Left lung (tissue), 4 donors: ENCODE measurements at regions not wholly inside any gene's neighbourhood (a gene's known extent, or its start where the extent isn't known, plus 50 kb on each side); places are given as distances from the start of the nearest gene placed in this dataset.

Experiments
- ATAC-seq: fragments of 200-7000 bp; cut with Tn5 transposase; one replicate; pipeline ENCODE4 v1.9.1; 2020; ENCODE audit warnings: moderate library complexity
- DNase-seq, 4 donors: peaks; one replicate each; pipeline ENCODE4 v3.0.0-alpha.2; 2013 to 2020
- H3K27ac ChIP-seq, 2 donors: fragments of 200-600 bp; sonication (generic) in 1 of 2; one replicate each; pipeline versions ENCODE4 v1.5.0 to v1.8.0; 2020 to 2021
- H3K27me3 ChIP-seq, 2 donors: fragments of 200-600 bp; sonication (generic) in 1 of 2; one replicate each; pipeline versions ENCODE4 v1.5.0 to v1.8.0; 2020 to 2021
- H3K36me3 ChIP-seq, 2 donors: fragments of 200-600 bp; sonication (generic) in 1 of 2; one replicate each; pipeline versions ENCODE4 v1.5.0 to v1.8.0; 2020 to 2021
- H3K4me1 ChIP-seq, 2 donors: fragments of 200-600 bp; one replicate each; pipeline ENCODE4 v1.8.0; 2021
- H3K4me3 ChIP-seq, 2 donors: fragments of 200-600 bp; sonication (generic) in 1 of 2; one replicate each; pipeline versions ENCODE4 v1.5.0 to v1.8.0; 2020 to 2021; ENCODE audit warnings: mild to moderate bottlenecking in 1 of 2
- H3K9me3 ChIP-seq, 2 donors: fragments of 200-600 bp; sonication (generic) in 1 of 2; one replicate each; pipeline versions ENCODE4 v1.5.0 to v1.8.0; 2020 to 2021
- CTCF ChIP-seq, 2 donors: fragments of 200-600 bp; sonication (generic) in 1 of 2; IDR thresholded peaks; one replicate each; pipeline versions ENCODE4 v1.5.0 to v1.8.0; 2021; ENCODE audit warnings: antibody characterized with exemption in 2 of 2
- intact Hi-C, 2 donors: fragments of 100-400 bp; cut with DNase I; formaldehyde crosslinking; loops; one replicate each; pipeline versions ENCODE4 v1.11.2 to v1.14.2; 2022
- donor health status: DM: no; HTN: yes; CAD: no.
- donor health status: DM: no; HTN: no; CAD: no.

DNA sequence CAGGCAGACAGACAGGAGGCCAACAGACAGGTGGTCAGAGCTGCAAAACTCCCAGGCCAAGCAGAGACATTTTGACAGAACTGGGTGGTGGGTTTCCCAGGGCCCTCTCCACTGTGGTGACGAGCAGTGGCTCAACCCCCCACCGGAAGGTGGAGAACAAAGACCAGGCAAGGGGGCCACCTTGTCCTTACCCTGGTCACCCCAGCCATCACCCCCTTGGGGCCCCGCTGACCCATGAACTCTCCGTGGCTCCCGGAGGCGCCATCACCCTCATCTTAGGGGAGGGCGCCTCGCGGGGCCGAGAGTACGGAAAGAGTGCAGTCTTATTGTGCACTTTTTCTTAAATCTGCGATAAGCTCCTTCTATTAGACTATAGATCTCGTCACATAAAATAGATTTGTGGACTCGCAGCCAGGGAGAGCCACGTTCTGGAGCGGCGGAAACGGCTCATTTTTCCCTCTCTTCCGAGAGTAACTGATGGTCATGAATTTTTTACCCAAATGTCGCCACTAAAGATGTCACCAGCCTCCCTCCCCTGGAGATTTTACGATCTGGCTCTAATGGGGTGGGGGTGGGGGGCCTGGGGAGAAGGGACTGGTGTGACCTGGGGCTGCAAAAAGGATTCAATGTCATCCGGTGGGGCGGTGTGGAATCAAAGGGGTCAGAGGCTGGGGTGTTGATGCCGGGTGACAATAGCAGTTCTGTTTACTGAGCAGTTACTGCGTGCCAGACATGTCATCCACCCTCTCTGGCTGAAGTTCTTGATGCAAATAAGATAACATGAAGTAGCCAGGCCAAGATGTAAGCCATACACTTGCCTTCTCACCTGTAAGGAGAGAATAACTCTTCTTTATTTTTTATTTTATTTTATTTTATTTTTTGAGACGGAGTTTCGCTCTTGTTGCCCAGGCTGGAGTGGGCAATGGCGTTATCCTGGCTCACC lies 71.1 kb upstream of the MYL10 start:
- DNase-seq (no peak), ATAC-seq (no peak)
- Histone ChIP-seq H3K4me1 (no peaks in the 10 kb centered on the region), H3K27ac (no peak overlapping the region), H3K9me3 (no peaks in the 10 kb centered on the region), H3K4me3 (no peak overlapping the region), H3K36me3 (no peaks in the 10 kb centered on the region), H3K27me3 (peaks cover 0 to 29% of the 10 kb centered on the region in 2 donors)
- intact Hi-C loops, result loop anchor here in 1 of 2 donors (10.0 kb wide), 1 partner anchor 105 kb away; no protein-coding TSS in a partner anchor
- TF ChIP-seq CTCF (IDR thresholded peaks at IDR 0.05), result no peak

DNA sequence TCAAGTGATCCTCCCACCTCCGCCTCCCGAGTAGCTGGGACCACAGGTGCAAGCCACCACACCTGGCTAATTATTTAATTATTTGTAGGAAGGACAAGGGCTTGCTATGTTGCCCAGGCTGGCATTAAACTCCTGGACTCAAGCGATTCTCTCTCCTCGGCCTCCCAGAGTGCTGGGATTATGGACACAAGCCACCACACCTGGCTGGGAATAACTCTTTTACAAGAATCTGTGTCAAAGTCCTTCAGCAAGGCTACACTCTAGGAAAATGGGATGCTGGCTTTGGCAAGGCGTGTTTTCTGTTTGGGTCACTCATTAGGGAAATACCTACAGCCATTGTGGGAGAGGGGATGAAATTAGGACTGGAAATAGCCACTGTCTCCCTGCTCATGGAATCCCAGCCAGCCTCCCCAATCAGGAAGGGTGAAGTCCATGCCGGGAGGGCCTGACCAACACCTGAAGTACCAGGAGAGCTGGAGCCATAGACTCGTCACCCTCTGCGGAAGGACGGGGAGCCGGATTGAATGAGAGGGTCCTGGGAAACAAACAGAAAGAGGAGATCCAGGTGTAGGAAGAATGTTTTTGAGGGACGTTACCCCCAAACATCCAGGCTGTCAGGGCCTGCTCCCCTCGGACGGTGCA lies 72.2 kb upstream of the MYL10 start:
- Histone ChIP-seq H3K4me1 (no peaks in the 10 kb centered on the region), H3K9me3 (no peaks in the 10 kb centered on the region), H3K27me3 (peaks cover 0 to 34% of the 10 kb centered on the region in 2 donors), H3K36me3 (no peaks in the 10 kb centered on the region), H3K4me3 (no peak overlapping the region), H3K27ac (no peak overlapping the region)
- TF ChIP-seq CTCF (IDR thresholded peaks at IDR 0.05), result no peak
- ATAC-seq (no peak), DNase-seq (no peak)
- intact Hi-C loops, result no loop called here

DNA sequence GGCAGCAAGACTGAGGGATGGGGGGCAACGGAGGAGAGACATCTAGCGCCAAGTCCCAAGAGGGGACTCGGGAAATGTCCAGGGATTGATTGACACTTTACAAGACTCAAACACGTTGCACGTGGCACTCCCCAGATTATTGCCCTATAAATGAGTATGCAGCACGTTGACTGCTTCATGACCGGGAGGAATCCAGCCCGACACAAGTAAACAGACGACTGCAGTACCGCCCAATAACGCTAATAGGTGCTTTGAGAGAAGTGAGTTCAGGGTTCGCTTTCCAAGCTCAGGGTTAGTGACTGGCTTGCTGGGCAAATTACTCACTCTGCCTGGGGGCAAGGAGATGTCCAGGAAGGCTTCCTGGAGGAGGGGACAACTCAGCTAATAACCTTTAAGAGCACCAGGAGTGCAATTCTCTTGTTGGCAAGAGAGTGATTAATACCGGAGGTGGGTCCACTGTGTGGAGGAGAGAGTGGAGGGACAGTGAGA lies 73.3 kb upstream of the MYL10 start:
- no peaks in the 10 kb centered on the region for H3K4me1 ChIP-seq
- H3K36me3 ChIP-seq, result no peaks in the 10 kb centered on the region
- no peaks in the 10 kb centered on the region for H3K9me3 ChIP-seq
- H3K27ac ChIP-seq, result no peak overlapping the region
- intact Hi-C loops, result no loop called here
- ATAC-seq (no peak), DNase-seq (no peak)
- no peak overlapping the region for H3K4me3 ChIP-seq
- no peak for TF ChIP-seq CTCF (IDR thresholded peaks at IDR 0.05)
- H3K27me3 ChIP-seq, result peaks cover 0 to 43% of the 10 kb centered on the region in 2 donors

- no peak for ATAC-seq
- intact Hi-C loops, result no loop called here
These were observed 76.2 kb upstream of the MYL10 start for GRCh38 chr7:101705331-101705730.

More at GRCh38 chr7:101705331-101705730, 76.2 kb upstream of the MYL10 start:
- TF ChIP-seq CTCF (IDR thresholded peaks at IDR 0.05), result no peak
- no peaks in the 10 kb centered on the region for H3K4me1 ChIP-seq
- H3K9me3 ChIP-seq, result no peaks in the 10 kb centered on the region
- no peak overlapping the region for H3K27ac ChIP-seq
- H3K4me3 ChIP-seq, result no peak overlapping the region
- no peaks in the 10 kb centered on the region for H3K36me3 ChIP-seq
- H3K27me3 ChIP-seq, result peaks cover 0 to 28% of the 10 kb centered on the region in 2 donors
- DNase-seq, result no peak
